ENCODE measurements at regions not wholly inside any gene's neighbourhood (a gene's known extent, or its start where the extent isn't known, plus 50 kb on each side); places are given as distances from the start of the nearest gene placed in this dataset.

GRCh38 chr12:5200278-5201087 lies 156.8 kb downstream of the KCNA5 start:
- Histone ChIP-seq H3K4me3 (no peak overlapping the region), H3K36me3 (no peaks in the 10 kb centered on the region), H3K27ac (replicated peaks in 1 of 4) (no peak overlapping the region), H3K4me1 (peaks cover 0 to 5% (median 0%) of the 10 kb centered on the region in 4 donors), H3K27me3 (peaks cover 0 to 31% (median 0%) of the 10 kb centered on the region in 4 donors), H3K9me3 (no peaks in the 10 kb centered on the region)
- no peak for TF ChIP-seq POLR2A (IDR thresholded peaks at IDR 0.05; ENCODE audit: low read depth)
- peak; percentile 37 to 64 (median 45) for TF ChIP-seq CTCF (IDR thresholded peaks at IDR 0.05)
- intact Hi-C loops (cut with DNase I), result no loop called here
- no peak for DNase-seq (ENCODE audit: extremely low spot score)
- 31% methylated on average over 14 of the region's 14 CpGs for whole genome bisulfite sequencing

- intact Hi-C loops (cut with DNase I), result no loop called here
- peaks cover 0 to 5% (median 0%) of the 10 kb centered on the region in 4 donors for H3K4me1 ChIP-seq
- peaks cover 0 to 31% (median 0%) of the 10 kb centered on the region in 4 donors for H3K27me3 ChIP-seq
- no peaks in the 10 kb centered on the region for H3K9me3 ChIP-seq
- DNase-seq (ENCODE audit: extremely low spot score), result no peak
- 79% methylated on average over 18 of the region's 18 CpGs for WGBS
- TF ChIP-seq POLR2A (IDR thresholded peaks at IDR 0.05; ENCODE audit: low read depth) (no peak), CTCF (IDR thresholded peaks at IDR 0.05) (no peak), POLR2AphosphoS5 (IDR thresholded peaks at IDR 0.05) (no peak)
- no peaks in the 10 kb centered on the region for H3K36me3 ChIP-seq
- H3K4me3 ChIP-seq, result no peak overlapping the region
- no peak overlapping the region for H3K27ac ChIP-seq (replicated peaks in 1 of 4)
Measured at GRCh38 chr12:5201554-5202218, 158.0 kb downstream of the KCNA5 start.

- H3K4me1 ChIP-seq, result peaks cover 0 to 5% (median 0%) of the 10 kb centered on the region in 4 donors
- TF ChIP-seq POLR2AphosphoS5 (IDR thresholded peaks at IDR 0.05), result no peak
- TF ChIP-seq EP300 (IDR thresholded peaks at IDR 0.05), result no peak
- no peak for TF ChIP-seq POLR2A (IDR thresholded peaks at IDR 0.05; ENCODE audit: low read depth)
- TF ChIP-seq CTCF (IDR thresholded peaks at IDR 0.05), result no peak
- no peak for DNase-seq (ENCODE audit: extremely low spot score)
- 0% methylated on average over 1 of the region's 1 CpG for WGBS
- H3K9me3 ChIP-seq, result no peaks in the 10 kb centered on the region
- no peak overlapping the region for H3K4me3 ChIP-seq
- no peak overlapping the region for H3K27ac ChIP-seq (replicated peaks in 1 of 4)
- H3K27me3 ChIP-seq, result peaks cover 0 to 23% (median 0%) of the 10 kb centered on the region in 4 donors
- no peaks in the 10 kb centered on the region for H3K36me3 ChIP-seq
- intact Hi-C loops (cut with DNase I), result no loop called here
Measured at GRCh38 chr12:5203274-5203673, 159.6 kb downstream of the KCNA5 start.

- peaks cover 0 to 19% (median 0%) of the 10 kb centered on the region in 4 donors for H3K27me3 ChIP-seq
- no peaks in the 10 kb centered on the region for H3K36me3 ChIP-seq
- no peak overlapping the region for H3K27ac ChIP-seq (replicated peaks in 1 of 4)
- peaks cover 0 to 5% (median 0%) of the 10 kb centered on the region in 4 donors for H3K4me1 ChIP-seq
- no peaks in the 10 kb centered on the region for H3K9me3 ChIP-seq
- WGBS, result 96% methylated on average over 4 of the region's 4 CpGs
- TF ChIP-seq EP300 (IDR thresholded peaks at IDR 0.05) (no peak), POLR2AphosphoS5 (IDR thresholded peaks at IDR 0.05) (no peak), POLR2A (IDR thresholded peaks at IDR 0.05; ENCODE audit: low read depth) (no peak), CTCF (IDR thresholded peaks at IDR 0.05) (no peak)
- no peak for DNase-seq (ENCODE audit: extremely low spot score)
- intact Hi-C loops (cut with DNase I), result no loop called here
- no peak overlapping the region for H3K4me3 ChIP-seq
Measured at GRCh38 chr12:5203720-5204119, 160.0 kb downstream of the KCNA5 start.

All from esophagus muscularis mucosa (tissue), 4 donors.